CD4-positive, alpha-beta memory T cell (primary cell): ENCODE measurements at regions not wholly inside any gene's neighbourhood (a gene's known extent, or its start where the extent isn't known, plus 50 kb on each side); places are given as distances from the start of the nearest gene placed in this dataset.

Experiments used
- CTCF ChIA-PET: fragments of 350-600 bp; sonication (Branson Sonifier 250); formaldehyde crosslinking; loops from one replicate; lab custom pipeline; 2021; ENCODE audit warnings: inconsistent platforms; ENCODE audit not compliant: partially characterized antibody; lab: Charles Lee
- POLR2A ChIA-PET: fragments of 350-600 bp; sonication (Branson Sonifier 250); formaldehyde crosslinking; loops from one replicate; lab custom pipeline; 2021; ENCODE audit not compliant: partially characterized antibody; lab: Charles Lee
- DNase-seq, 5 donors: peaks; one replicate each; pipeline versions ENCODE4 v3.0.0 to v3.0.0-alpha.2; 2020 to 2022; ENCODE audit warnings: mixed read lengths in 1 of 5
- H3K27ac ChIP-seq: one replicate; pipeline ENCODE4 v1.7.0; 2013; ENCODE audit warnings: low read depth, low read length
- H3K27me3 ChIP-seq: 2 replicates; pipeline ENCODE4 v1.7.0; 2013; ENCODE audit warnings: mild to moderate bottlenecking, low read length, moderate library complexity; ENCODE audit not compliant: insufficient read depth
- H3K36me3 ChIP-seq: 2 replicates; pipeline ENCODE4 v1.7.0; 2013; ENCODE audit warnings: mild to moderate bottlenecking, low read length, moderate library complexity; ENCODE audit not compliant: insufficient read depth
- H3K4me1 ChIP-seq: 2 replicates; pipeline ENCODE4 v1.7.0; 2013; ENCODE audit warnings: mild to moderate bottlenecking, low read length, moderate library complexity; ENCODE audit not compliant: insufficient read depth
- H3K4me3 ChIP-seq, 2 donors: one replicate each; pipeline ENCODE4 v1.7.0; 2013; ENCODE audit warnings: low read length in 2 of 2, mild to moderate bottlenecking in 1 of 2
- H3K9me3 ChIP-seq, 2 donors: one replicate each; pipeline ENCODE4 v1.7.0; 2013; ENCODE audit warnings: low read length in 2 of 2, control low read depth in 1 of 2; ENCODE audit not compliant: control insufficient read depth in 1 of 2
- H3K27ac Mint-ChIP-seq, 7 donors: one replicate each; pipeline ENCODE4 v1.8.0; 2020 to 2021; ENCODE audit warnings: mixed read lengths in 7 of 7, mild to moderate bottlenecking in 6 of 7, inconsistent platforms in 3 of 7, moderate library complexity in 3 of 7
- H3K27me3 Mint-ChIP-seq, 2 donors: one replicate each; pipeline ENCODE4 v1.8.0; 2020 to 2021; ENCODE audit warnings: mixed read lengths in 2 of 2
- H3K36me3 Mint-ChIP-seq, 2 donors: one replicate each; pipeline ENCODE4 v1.8.0; 2020 to 2021; ENCODE audit warnings: mixed read lengths in 2 of 2, inconsistent platforms in 1 of 2, mild to moderate bottlenecking in 1 of 2
- H3K4me1 Mint-ChIP-seq, 4 donors: one replicate each; pipeline ENCODE4 v1.8.0; 2020 to 2021; ENCODE audit warnings: mixed read lengths in 4 of 4, mild to moderate bottlenecking in 1 of 4
- H3K4me3 Mint-ChIP-seq, 8 donors: one replicate each; pipeline ENCODE4 v1.8.0; 2020 to 2021; ENCODE audit warnings: mixed read lengths in 8 of 8, mild to moderate bottlenecking in 7 of 8, moderate library complexity in 6 of 8, inconsistent platforms in 3 of 8
- H3K9me3 Mint-ChIP-seq, 8 donors: one replicate each; pipeline ENCODE4 v1.8.0; 2020 to 2021; ENCODE audit warnings: mixed read lengths in 8 of 8, mild to moderate bottlenecking in 5 of 8, inconsistent platforms in 3 of 8, moderate library complexity in 1 of 8
- intact Hi-C: fragments of 100-400 bp; cut with micrococcal nuclease; formaldehyde crosslinking; loops from one replicate; pipeline ENCODE4 v1.15.1; 2023

- Mint-ChIP-seq H3K27ac (no peak overlapping the region), H3K9me3 (peaks cover 0 to 3% (median 0%) of the 10 kb centered on the region in 8 donors), H3K4me3 (no peak overlapping the region), H3K4me1 (peaks cover 10 to 25% (median 17%) of the 10 kb centered on the region in 4 donors), H3K27me3 (peaks cover 0 to 2% of the 10 kb centered on the region in 2 donors), H3K36me3 (no peaks in the 10 kb centered on the region)
- no peak overlapping the region for H3K27ac ChIP-seq
- POLR2A ChIA-PET, result no interaction called here
- CTCF ChIA-PET, result interaction anchor here (1.3 kb wide), 1 partner anchor 9 kb away, joined by 3 read pairs; no protein-coding TSS in a partner anchor
- H3K27me3 ChIP-seq, result no peaks in the 10 kb centered on the region
- no peaks in the 10 kb centered on the region for H3K9me3 ChIP-seq
- H3K4me3 ChIP-seq, result no peak overlapping the region
- DNase-seq, result no peak
- no peaks in the 10 kb centered on the region for H3K36me3 ChIP-seq
- H3K4me1 ChIP-seq, result peaks cover 23% of the 10 kb centered on the region
- intact Hi-C loops, result no loop called here
Measured at GRCh38 chr2:236963631-236964182, 122.0 kb upstream of the COPS8 start.

- Mint-ChIP-seq H3K4me1 (peaks cover 16 to 30% (median 22%) of the 10 kb centered on the region in 4 donors), H3K9me3 (peaks cover 0 to 3% (median 0%) of the 10 kb centered on the region in 8 donors), H3K27me3 (peaks cover 0 to 2% of the 10 kb centered on the region in 2 donors), H3K27ac (peak overlapping the region in 2 of 7 donors; percentile 15 to 52), H3K36me3 (no peaks in the 10 kb centered on the region), H3K4me3 (no peak overlapping the region)
- POLR2A ChIA-PET, result no interaction called here
- Histone ChIP-seq H3K36me3 (no peaks in the 10 kb centered on the region), H3K27ac (no peak overlapping the region), H3K27me3 (no peaks in the 10 kb centered on the region), H3K4me3 (no peak overlapping the region), H3K4me1 (peaks cover 29% of the 10 kb centered on the region), H3K9me3 (no peaks in the 10 kb centered on the region)
- intact Hi-C loops, result no loop called here
- no peak for DNase-seq
- CTCF ChIA-PET, result no interaction called here
Measured at GRCh38 chr2:236964291-236964690, 121.4 kb upstream of the COPS8 start.

GRCh38 chr2:236965021-236965840 lies 120.5 kb upstream of the COPS8 start:
- Mint-ChIP-seq H3K4me1 (peaks cover 24 to 40% (median 31%) of the 10 kb centered on the region in 4 donors), H3K4me3 (no peak overlapping the region), H3K36me3 (no peaks in the 10 kb centered on the region), H3K27me3 (peaks cover 0 to 2% of the 10 kb centered on the region in 2 donors), H3K27ac (peak overlapping the region in 3 of 7 donors; percentile 18 to 57 (median 52)), H3K9me3 (peaks cover 0 to 2% (median 0%) of the 10 kb centered on the region in 8 donors)
- Histone ChIP-seq H3K9me3 (no peaks in the 10 kb centered on the region), H3K4me3 (no peak overlapping the region), H3K4me1 (peaks cover 38% of the 10 kb centered on the region), H3K27ac (no peak overlapping the region), H3K27me3 (no peaks in the 10 kb centered on the region), H3K36me3 (no peaks in the 10 kb centered on the region)
- ChIA-PET CTCF (no interaction called here), POLR2A (interaction anchor here (0.6 kb wide), 1 partner anchor 56 kb away, joined by 3 read pairs; no protein-coding TSS in a partner anchor)
- intact Hi-C loops, result no loop called here
- no peak for DNase-seq

GRCh38 chr2:236965841-236966096 lies 119.9 kb upstream of the COPS8 start:
- Mint-ChIP-seq H3K4me3 (no peak overlapping the region), H3K27ac (no peak overlapping the region), H3K36me3 (no peaks in the 10 kb centered on the region), H3K27me3 (peaks cover 0 to 2% of the 10 kb centered on the region in 2 donors), H3K4me1 (peaks cover 26 to 45% (median 35%) of the 10 kb centered on the region in 4 donors), H3K9me3 (peaks cover 0 to 2% (median 0%) of the 10 kb centered on the region in 8 donors)
- POLR2A ChIA-PET, result interaction anchor here (0.6 kb wide), 1 partner anchor 55 kb away, joined by 3 read pairs; no protein-coding TSS in a partner anchor
- Histone ChIP-seq H3K27me3 (no peaks in the 10 kb centered on the region), H3K4me3 (no peak overlapping the region), H3K36me3 (no peaks in the 10 kb centered on the region), H3K4me1 (peaks cover 44% of the 10 kb centered on the region), H3K27ac (no peak overlapping the region), H3K9me3 (no peaks in the 10 kb centered on the region)
- intact Hi-C loops, result no loop called here
- DNase-seq, result no peak
- CTCF ChIA-PET, result no interaction called here

GRCh38 chr2:236967499-236967783 lies 118.2 kb upstream of the COPS8 start:
- peaks cover 0 to 2% (median 0%) of the 10 kb centered on the region in 8 donors for H3K9me3 Mint-ChIP-seq
- H3K4me3 ChIP-seq, result no peak overlapping the region
- intact Hi-C loops, result no loop called here
- peaks cover 26 to 52% (median 37%) of the 10 kb centered on the region in 4 donors for H3K4me1 Mint-ChIP-seq
- H3K27ac ChIP-seq, result peak overlapping the region; percentile 64
- DNase-seq, result no peak
- POLR2A ChIA-PET, result no interaction called here
- H3K36me3 ChIP-seq, result no peaks in the 10 kb centered on the region
- H3K27ac Mint-ChIP-seq, result peak overlapping the region; percentile 3 to 99 (median 96)
- H3K4me3 Mint-ChIP-seq, result peak overlapping the region in 2 of 8 donors; percentile 57 to 59
- peaks cover 0 to 2% of the 10 kb centered on the region in 2 donors for H3K27me3 Mint-ChIP-seq
- H3K9me3 ChIP-seq, result no peaks in the 10 kb centered on the region
- H3K36me3 Mint-ChIP-seq, result no peaks in the 10 kb centered on the region
- CTCF ChIA-PET, result no interaction called here
- peaks cover 47% of the 10 kb centered on the region for H3K4me1 ChIP-seq
- no peaks in the 10 kb centered on the region for H3K27me3 ChIP-seq

- peak overlapping the region; percentile 91 to 99 (median 97) for H3K27ac Mint-ChIP-seq
- H3K27me3 Mint-ChIP-seq, result peaks cover 0 to 2% of the 10 kb centered on the region in 2 donors
- POLR2A ChIA-PET, result no interaction called here
- H3K4me3 Mint-ChIP-seq, result peak overlapping the region; percentile 8 to 90 (median 64)
- peaks cover 0 to 2% (median 0%) of the 10 kb centered on the region in 8 donors for H3K9me3 Mint-ChIP-seq
- H3K4me1 Mint-ChIP-seq, result peaks cover 28 to 57% (median 37%) of the 10 kb centered on the region in 4 donors
- Histone ChIP-seq H3K4me1 (peaks cover 47% of the 10 kb centered on the region), H3K4me3 (no peak overlapping the region), H3K27ac (peak overlapping the region; percentile 64), H3K9me3 (no peaks in the 10 kb centered on the region), H3K27me3 (no peaks in the 10 kb centered on the region), H3K36me3 (no peaks in the 10 kb centered on the region)
- peak; percentile 66 to 87 (median 72) for DNase-seq
- H3K36me3 Mint-ChIP-seq, result no peaks in the 10 kb centered on the region
- CTCF ChIA-PET, result no interaction called here
- intact Hi-C loops, result no loop called here
Measured at GRCh38 chr2:236968101-236968879, 117.4 kb upstream of the COPS8 start.
